K562 (cell line): ENCODE measurements at regions not wholly inside any gene's neighbourhood (a gene's known extent, or its start where the extent isn't known, plus 50 kb on each side); places are given as distances from the start of the nearest gene placed in this dataset.
A peak's percentile ranks its signal among the peaks of the same experiment; 100 is the strongest.

Experiments used
- ATAC-seq: fragments of 200-7000 bp; cut with Tn5 transposase; 3 replicates; pipeline ENCODE4 v1.9.1; 2020; ENCODE audit warnings: moderate library complexity
- BruUV-seq: library from RNA; stranded (reverse); fragments of 400-500 nt; replicated peaks from 2 replicates; lab custom pipeline; 2021; lab: Mats Ljungman, UMichigan
- CTCF ChIA-PET: fragments of 300-600 bp; formaldehyde crosslinking; extraction: SDS; loops from one replicate; lab custom pipeline; 2021; ENCODE audit warnings: low intra/inter-chr PET ratio; lab: Yijun Ruan, JAX
- POLR2A ChIA-PET: fragments of 300-600, 350-650 bp; sonication (Branson Sonifier 250); formaldehyde crosslinking; extraction: SDS; loops from one replicate; lab custom pipeline; 2021; ENCODE audit warnings: antibody characterized with exemption, inconsistent platforms; lab: Yijun Ruan, JAX
- DNase-seq, 4 experiments: peaks; one replicate each; pipeline versions ENCODE4 v3.0.0 to v3.0.0-alpha.2; 2011 to 2018; ENCODE audit warnings: low spot score in 3 of 4, mixed read lengths in 3 of 4; ENCODE audit errors: extremely low read depth in 1 of 4
- FAIRE-seq: peaks from 2 replicates; lab custom pipeline; 2011; peaks lifted over from hg19 to GRCh38; lab: Jason Lieb, UNC
- H2AFZ ChIP-seq: 2 replicates; pipeline ENCODE4 v1.6.0; 2011; ENCODE audit warnings: low read depth, low read length, control low read depth, inconsistent platforms
- H3K27ac ChIP-seq: fragments of 200-600 bp; 3 replicates; pipeline ENCODE4 v1.8.0; 2011; ENCODE audit warnings: low read depth, mild to moderate bottlenecking, control low read depth, inconsistent platforms, low read length, moderate library complexity, mixed read lengths; ENCODE audit errors: extremely low read depth
- H3K27me3 ChIP-seq, 2 experiments: fragments of 300-600 bp in 1 of 2; 2 replicates in 1 of 2; 3 replicates in 1 of 2; pipeline versions ENCODE4 v1.6.0 to v1.8.0; 2011; ENCODE audit warnings: inconsistent platforms in 2 of 2, low read length in 2 of 2, mild to moderate bottlenecking in 1 of 2, mixed read lengths in 1 of 2, moderate library complexity in 1 of 2; ENCODE audit not compliant: control insufficient read depth in 2 of 2, insufficient read depth in 2 of 2
- H3K36me3 ChIP-seq: fragments of 300-600 bp; 3 replicates; pipeline ENCODE4 v1.8.0; 2011; ENCODE audit warnings: mild to moderate bottlenecking, low read length, inconsistent platforms; ENCODE audit not compliant: control insufficient read depth, insufficient read depth
- H3K4me1 ChIP-seq, 2 experiments: fragments of 200-600 bp in 1 of 2; replicated peaks in 1 of 2; 2 replicates in 1 of 2; 3 replicates in 1 of 2; pipeline versions ENCODE4 v1.5.1 to v1.8.0; 2011; ENCODE audit warnings: inconsistent platforms in 2 of 2, low read length in 2 of 2, mild to moderate bottlenecking in 1 of 2, mixed read lengths in 1 of 2, moderate library complexity in 1 of 2; ENCODE audit not compliant: control insufficient read depth in 2 of 2, insufficient read depth in 2 of 2
- H3K4me2 ChIP-seq: 2 replicates; pipeline ENCODE4 v1.6.1; 2011; ENCODE audit warnings: low read length, control low read depth, inconsistent platforms, mixed read lengths; ENCODE audit not compliant: insufficient read depth
- H3K4me3 ChIP-seq: fragments of 200-600 bp; sonication (generic), shearing (Covaris generic); 2 replicates; pipeline ENCODE4 v1.5.1; 2016; ENCODE audit warnings: control low read depth, inconsistent platforms
- H3K79me2 ChIP-seq: fragments of 200-600 bp; 3 replicates; pipeline ENCODE4 v1.8.0; 2011; ENCODE audit warnings: low read length, inconsistent platforms; ENCODE audit not compliant: control insufficient read depth, insufficient read depth
- H3K9ac ChIP-seq, 2 experiments: 2 replicates each; pipeline versions ENCODE4 v1.6.0 to v1.6.1; 2011; ENCODE audit warnings: low read depth in 2 of 2, low read length in 2 of 2, control low read depth in 1 of 2, inconsistent platforms in 1 of 2, mild to moderate bottlenecking in 1 of 2, mixed read lengths in 1 of 2; ENCODE audit not compliant: insufficient read depth in 1 of 2
- H3K9me1 ChIP-seq: one replicate; pipeline ENCODE4 v1.6.0; 2011; ENCODE audit warnings: inconsistent platforms, mild to moderate bottlenecking, low read length, moderate library complexity; ENCODE audit not compliant: control insufficient read depth, insufficient read depth
- H3K9me3 ChIP-seq: replicated peaks from 2 replicates; pipeline ENCODE4 v1.5.1; 2011; ENCODE audit warnings: low read depth, low read length, inconsistent platforms; ENCODE audit not compliant: control insufficient read depth, insufficient read depth
- H4K20me1 ChIP-seq: replicated peaks from 2 replicates; pipeline ENCODE4 v1.6.1; 2011; ENCODE audit warnings: low read length, inconsistent platforms, mixed read lengths; ENCODE audit not compliant: control insufficient read depth, insufficient read depth
- CREBBP ChIP-seq: IDR thresholded peaks from one replicate; pipeline ENCODE4 v1.6.1; 2012; ENCODE audit warnings: low read depth, mild to moderate bottlenecking, control low read depth, inconsistent platforms, low read length
- DMBX1 ChIP-seq: fragments of 250-450 bp; sonication (Bioruptor Pico); IDR thresholded peaks from 2 replicates; pipeline ENCODE4 v1.8.0; 2022; ENCODE audit warnings: inconsistent platforms, mild to moderate bottlenecking, moderate library complexity, borderline replicate concordance
- FOXA1 ChIP-seq: fragments of 450-650 bp; IDR thresholded peaks from 2 replicates; pipeline ENCODE4 v1.6.1; 2016; ENCODE audit warnings: mild to moderate bottlenecking, borderline replicate concordance
- GTF2A2 ChIP-seq: IDR thresholded peaks from 2 replicates; pipeline ENCODE4 v1.6.1; 2016; ENCODE audit warnings: mild to moderate bottlenecking, missing genetic modification characterization, missing compliant biosample characterization
- HLTF ChIP-seq: fragments of 450-650 bp; IDR thresholded peaks from 2 replicates; pipeline ENCODE4 v1.6.1; 2016
- KAT7 ChIP-seq: sonication (generic); formaldehyde crosslinking; IDR thresholded peaks from 2 replicates; pipeline ENCODE4 v1.8.0; 2022; ENCODE audit warnings: missing genetic modification reagents, mild to moderate bottlenecking, borderline replicate concordance
- KAT8 ChIP-seq: fragments of 450-650 bp; IDR thresholded peaks from 2 replicates; pipeline ENCODE4 v1.6.1; 2016; ENCODE audit warnings: low read depth, mild to moderate bottlenecking
- MXI1 ChIP-seq: IDR thresholded peaks from 2 replicates; pipeline ENCODE4 v1.6.1; 2011; ENCODE audit warnings: low read depth, mild to moderate bottlenecking, improper control_type of control experiment, low read length
- NR0B1 ChIP-seq: fragments of 450-650 bp; IDR thresholded peaks from one replicate; pipeline ENCODE4 v1.6.1; 2018; ENCODE audit warnings: mild to moderate bottlenecking, moderate library complexity; ENCODE audit not compliant: partially characterized antibody
- RNF219 ChIP-seq: fragments of 250-450 bp; sonication (Bioruptor Pico); IDR thresholded peaks from 2 replicates; pipeline ENCODE4 v1.5.0; 2022; ENCODE audit warnings: mild to moderate bottlenecking
- SETDB1 ChIP-seq: IDR thresholded peaks from one replicate; pipeline ENCODE4 v1.6.1; 2012; ENCODE audit warnings: low read length, control low read depth, inconsistent platforms
- TFAP4 ChIP-seq: sonication (generic); formaldehyde crosslinking; IDR thresholded peaks from 2 replicates; pipeline ENCODE4 v1.8.0; 2022; ENCODE audit warnings: missing genetic modification reagents, mild to moderate bottlenecking, moderate library complexity, borderline replicate concordance
- U2AF1 ChIP-seq: fragments of 200-400 bp; formaldehyde crosslinking; optimal IDR thresholded peaks from 2 replicates; pipeline ENCODE3; 2017; ENCODE audit warnings: mild to moderate bottlenecking, low read depth, low read length, moderate library complexity
- ZNF165 ChIP-seq: fragments of 250-450 bp; sonication (Bioruptor Pico); IDR thresholded peaks from 2 replicates; pipeline ENCODE4 v1.4.0; 2020; ENCODE audit warnings: borderline replicate concordance
- ZNF277 ChIP-seq: fragments of 250-450 bp; sonication (Bioruptor Pico); IDR thresholded peaks from 2 replicates; pipeline ENCODE4 v1.8.0; 2022; ENCODE audit warnings: inconsistent platforms, mild to moderate bottlenecking, moderate library complexity, borderline replicate concordance
- ZNF583 ChIP-seq: fragments of 250-450 bp; sonication (Bioruptor Pico); IDR thresholded peaks from 2 replicates; pipeline ENCODE4 v1.4.0; 2020
- ZNF644 ChIP-seq: fragments of 200-800 bp; sonication (Bioruptor generic); IDR thresholded peaks from 2 replicates; pipeline ENCODE4 v1.6.1; 2016; ENCODE audit warnings: low read depth, missing genetic modification characterization, missing compliant biosample characterization
- ZNF76 ChIP-seq: fragments of 250-450 bp; sonication (Bioruptor Pico); IDR thresholded peaks from 2 replicates; pipeline ENCODE4 v1.4.0; 2020; ENCODE audit warnings: mild to moderate bottlenecking, moderate library complexity, borderline replicate concordance
- ZNF830 ChIP-seq: fragments of 250-450 bp; sonication (Bioruptor Pico); IDR thresholded peaks from 2 replicates; pipeline ENCODE4 v1.5.0; 2021; ENCODE audit warnings: mild to moderate bottlenecking
- ZSCAN32 ChIP-seq: fragments of 450-650 bp; formaldehyde crosslinking; IDR thresholded peaks from 2 replicates; pipeline ENCODE4 v1.4.0; 2020; ENCODE audit warnings: mild to moderate bottlenecking, moderate library complexity
- WGBS: fragments of 100-300 bp; shearing (Covaris generic); methylation state at CpG from one replicate; pipeline ENCODE4 v1.1.6; 2016; ENCODE audit warnings: low coverage, mixed read lengths; ENCODE audit not compliant: insufficient coverage; ENCODE audit errors: missing lambda C conversion rate; 5-methylcytosine and 5-hydroxymethylcytosine counted together
- in situ Hi-C: fragments of 300-500 bp; cut with MboI; formaldehyde crosslinking; loops from 4 replicates; pipeline ENCODE4 v1.15.0; 2018; ENCODE audit warnings: inconsistent platforms, mixed read lengths
- intact Hi-C: fragments of 100-400 bp; cut with micrococcal nuclease; formaldehyde crosslinking; loops from 2 replicates; pipeline ENCODE4 v1.14.2; 2022

GRCh38 chr1:67909776-67910175, 76.5 kb upstream of the GNG12 start:
- DNase-seq (no peak), ATAC-seq (no peak), FAIRE-seq (no peak)
- POLR2A ChIA-PET, result no interaction called here
- H3K36me3 ChIP-seq, result no peaks in the 10 kb centered on the region
- CTCF ChIA-PET, result no interaction called here
- H2AFZ ChIP-seq, result no peak overlapping the region
- no peak overlapping the region for H3K27ac ChIP-seq
- in situ Hi-C loops (no loop called here), intact Hi-C loops (no loop called here)
- H3K4me2 ChIP-seq, result no peak overlapping the region
- no peaks in the 10 kb centered on the region for H3K9me1 ChIP-seq
- H4K20me1 ChIP-seq, result no peaks in the 10 kb centered on the region
- no peaks in the 10 kb centered on the region; a peak in 1 of 5 replicates for H3K27me3 ChIP-seq
- H3K4me1 ChIP-seq, result no peaks in the 10 kb centered on the region; a peak in 1 of 5 replicates
- no peaks in the 10 kb centered on the region for H3K9me3 ChIP-seq
- BruUV-seq, result no TSS peak
- no peaks in the 10 kb centered on the region for H3K79me2 ChIP-seq
- H3K4me3 ChIP-seq, result no peak overlapping the region
- H3K9ac ChIP-seq, result no peak overlapping the region
- WGBS, result 18% methylated on average over 1 of the region's 1 CpG
- TF ChIP-seq KAT8 (no peak), DMBX1 (CRISPR knock-in tag) (peak; percentile 81; the same call in 1 of the 2 replicates), ZNF830 (no peak), NR0B1 (no peak), ZNF277 (CRISPR knock-in tag) (no peak), KAT7 (CRISPR knock-in tag) (no peak), MXI1 (no peak), HLTF (no peak), TFAP4 (CRISPR knock-in tag) (no peak), CREBBP (no peak), FOXA1 (no peak), ZNF76 (CRISPR knock-in tag) (0 out of 2 replicates have a peak, but pooled peaks have one; percentile 46), ZNF644 (tag) (no peak), RNF219 (CRISPR knock-in tag) (no peak), ZSCAN32 (CRISPR knock-in tag) (no peak), GTF2A2 (0 out of 2 replicates have a peak, but pooled peaks have one; percentile 30), ZNF165 (CRISPR knock-in tag) (peak; percentile 72; the same call in 1 of the 2 replicates), ZNF583 (0 out of 2 replicates have a peak, but pooled peaks have one; percentile 22), U2AF1 (no peak), SETDB1 (no peak)
